Spinal cord (tissue), 9 donors: ENCODE measurements at regions not wholly inside any gene's neighbourhood (a gene's known extent, or its start where the extent isn't known, plus 50 kb on each side); places are given as distances from the start of the nearest gene placed in this dataset.
A peak's percentile ranks its signal among the peaks of the same experiment; 100 is the strongest.

Experiments used
- DNase-seq, 6 donors: peaks; one replicate each; pipeline versions ENCODE4 v3.0.0 to v3.0.0-alpha.2; 2013 to 2015; ENCODE audit warnings: low spot score in 6 of 6, low read depth in 4 of 6
- H3K27ac ChIP-seq: one replicate; pipeline ENCODE4 v1.5.1; 2013; ENCODE audit warnings: low read depth, low read length, control low read depth
- H3K27me3 ChIP-seq: one replicate; pipeline ENCODE4 v1.6.1; 2013; ENCODE audit warnings: low read length; ENCODE audit not compliant: control insufficient read depth, insufficient read depth
- H3K36me3 ChIP-seq: one replicate; pipeline ENCODE4 v1.6.1; 2013; ENCODE audit warnings: low read length; ENCODE audit not compliant: control insufficient read depth, insufficient read depth
- H3K4me1 ChIP-seq: one replicate; pipeline ENCODE4 v1.6.1; 2013; ENCODE audit warnings: low read length; ENCODE audit not compliant: control insufficient read depth, insufficient read depth
- H3K4me3 ChIP-seq: one replicate; pipeline ENCODE4 v1.5.1; 2013; ENCODE audit warnings: low read depth, low read length, control low read depth
- H3K9me3 ChIP-seq: one replicate; pipeline ENCODE4 v1.6.1; 2013; ENCODE audit warnings: low read length; ENCODE audit not compliant: control insufficient read depth, insufficient read depth
- WGBS: methylation state at CpG from one replicate; pipeline ENCODE4 v1.1.5; 2013; ENCODE audit warnings: missing lambda C conversion rate; ENCODE audit not compliant: insufficient coverage; 5-methylcytosine and 5-hydroxymethylcytosine counted together
- donor health status: healthy.

DNA sequence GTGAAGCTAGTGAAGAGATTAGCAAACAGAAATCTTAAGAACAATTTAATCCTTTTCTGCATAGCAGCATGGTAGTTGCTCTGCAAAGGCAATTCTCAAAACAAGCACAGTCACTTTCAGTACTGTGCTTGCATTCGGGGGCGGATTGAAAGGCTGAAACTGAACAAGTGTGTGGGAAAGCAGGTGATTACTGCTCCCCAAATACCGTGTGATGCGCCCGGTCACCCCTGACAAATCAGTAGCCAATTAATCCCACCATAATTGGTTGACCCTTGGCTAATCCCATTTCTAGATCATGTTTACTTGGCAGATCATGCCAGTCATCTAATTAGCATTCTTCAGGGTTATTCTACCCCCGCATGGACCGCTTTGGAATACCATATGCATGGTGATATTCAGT lies 76.5 kb upstream of the ADRB1 start:
- H3K27ac ChIP-seq, result no peak overlapping the region
- no peaks in the 10 kb centered on the region for H3K36me3 ChIP-seq
- no peaks in the 10 kb centered on the region for H3K27me3 ChIP-seq
- H3K9me3 ChIP-seq, result no peaks in the 10 kb centered on the region
- no peak for DNase-seq
- no peaks in the 10 kb centered on the region for H3K4me1 ChIP-seq
- no peak overlapping the region for H3K4me3 ChIP-seq
- WGBS, result no CpG with 5 or more reads among the region's 7 CpGs

DNA sequence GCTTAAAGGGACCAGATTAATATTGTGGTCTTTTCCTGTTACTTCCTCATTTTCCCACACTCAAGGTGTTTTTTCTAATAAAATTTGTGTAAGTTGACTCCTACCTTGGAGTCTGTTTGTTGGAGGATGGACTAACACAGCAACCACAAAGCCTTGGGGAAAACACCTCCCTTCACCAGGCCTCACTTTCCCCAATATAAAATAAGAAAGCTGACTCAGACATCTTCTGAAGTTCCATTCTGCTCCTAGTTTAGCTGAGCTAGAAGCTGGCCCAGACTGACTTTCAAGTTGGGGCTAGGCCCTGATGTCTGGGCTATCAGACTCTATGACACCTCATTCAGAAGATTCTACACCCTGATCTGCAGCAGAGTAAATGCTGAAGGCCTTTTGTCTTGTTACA lies 73.0 kb upstream of the ADRB1 start:
- Histone ChIP-seq H3K27ac (no peak overlapping the region), H3K36me3 (no peaks in the 10 kb centered on the region), H3K4me3 (no peak overlapping the region), H3K9me3 (no peaks in the 10 kb centered on the region), H3K27me3 (no peaks in the 10 kb centered on the region), H3K4me1 (no peaks in the 10 kb centered on the region)
- no peak for DNase-seq

DNA sequence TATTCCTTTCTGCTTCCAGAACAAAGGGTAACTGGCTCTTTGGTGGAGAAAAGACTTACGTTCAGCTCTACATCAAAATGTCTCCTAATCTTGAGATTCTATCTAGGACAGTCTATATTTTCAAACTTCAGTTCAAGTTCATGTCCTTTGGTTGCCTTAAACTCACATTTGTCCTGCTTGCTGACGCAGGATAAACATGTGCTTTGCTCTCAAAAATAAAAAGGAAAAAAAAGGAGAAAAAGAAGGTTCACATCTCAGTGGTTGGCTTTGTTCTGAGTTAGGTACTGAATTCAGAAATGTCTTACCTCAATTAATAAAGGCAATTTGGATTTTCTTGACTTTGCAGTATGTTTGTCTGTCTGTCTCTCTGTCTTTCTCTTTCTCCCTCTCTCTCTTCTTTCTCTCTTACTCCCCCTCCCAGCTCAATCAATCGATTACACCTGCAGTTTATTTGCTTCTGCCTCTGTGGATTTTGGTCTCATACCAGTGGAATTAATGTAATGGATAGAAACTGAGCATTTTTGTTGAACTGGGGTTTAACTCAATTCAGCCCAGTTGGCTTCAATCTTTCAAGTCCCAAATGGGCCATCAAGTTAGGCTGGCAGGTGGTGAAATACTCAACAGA lies 72.2 kb upstream of the ADRB1 start:
- WGBS, result no CpG with 5 or more reads among the region's 3 CpGs
- Histone ChIP-seq H3K27me3 (no peaks in the 10 kb centered on the region), H3K4me3 (no peak overlapping the region), H3K9me3 (no peaks in the 10 kb centered on the region), H3K27ac (no peak overlapping the region), H3K36me3 (no peaks in the 10 kb centered on the region), H3K4me1 (no peaks in the 10 kb centered on the region)
- no peak for DNase-seq

DNA sequence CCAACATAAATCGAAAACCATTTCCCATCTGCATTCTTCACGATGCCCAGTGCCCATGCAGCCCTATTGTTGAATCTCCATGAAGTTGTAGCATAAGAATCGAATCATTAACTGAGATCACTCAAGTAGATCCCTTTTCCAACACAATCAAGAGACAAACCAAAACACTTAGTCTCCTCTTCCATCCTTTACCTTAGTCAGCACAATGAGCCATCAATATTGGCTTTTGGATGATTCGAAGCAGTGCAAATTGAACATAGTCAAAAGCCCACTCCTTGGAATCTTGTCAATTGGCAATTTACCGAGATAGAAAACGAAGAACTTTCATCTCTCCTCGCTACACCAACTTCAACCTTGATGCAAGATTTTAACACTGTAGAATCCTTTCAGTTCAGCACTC lies 66.5 kb upstream of the ADRB1 start:
- no peaks in the 10 kb centered on the region for H3K27me3 ChIP-seq
- 91% methylated on average over 5 of the region's 7 CpGs for WGBS

DNA sequence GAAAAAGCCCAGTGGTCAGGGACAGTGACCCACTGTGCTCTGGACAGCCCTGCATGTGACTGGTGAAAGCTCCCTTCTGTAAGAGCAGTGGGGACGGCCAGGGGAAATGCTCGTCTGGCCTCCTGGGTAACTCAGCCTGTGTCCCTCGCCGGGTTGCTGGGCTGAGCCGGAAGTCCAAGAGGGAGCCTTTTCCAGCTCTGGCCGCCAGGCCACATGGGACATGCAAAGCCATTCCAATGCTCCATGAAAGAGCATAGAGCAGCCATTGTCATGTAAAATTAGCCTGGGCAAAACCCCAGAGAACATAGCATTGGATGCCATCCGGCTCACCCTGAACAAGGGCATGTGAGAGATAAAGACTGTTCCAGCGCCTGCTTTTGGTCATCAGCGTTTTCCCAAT lies 64.9 kb upstream of the ADRB1 start:
- 30% methylated on average over 9 of the region's 9 CpGs for WGBS
- peaks cover 12% of the 10 kb centered on the region for H3K4me1 ChIP-seq
- H3K27me3 ChIP-seq, result no peaks in the 10 kb centered on the region
- H3K27ac ChIP-seq, result peak overlapping the region; percentile 72
- DNase-seq, result peak in 2 of 6 donors; percentile 49 to 81
- H3K36me3 ChIP-seq, result no peaks in the 10 kb centered on the region
- H3K4me3 ChIP-seq, result no peak overlapping the region
- no peaks in the 10 kb centered on the region for H3K9me3 ChIP-seq

More for the DNA sequence above, 66.5 kb upstream of the ADRB1 start:
- Histone ChIP-seq H3K4me3 (no peak overlapping the region), H3K4me1 (peaks cover 12% of the 10 kb centered on the region), H3K27ac (no peak overlapping the region), H3K36me3 (no peaks in the 10 kb centered on the region), H3K9me3 (no peaks in the 10 kb centered on the region)
- DNase-seq, result no peak

DNA sequence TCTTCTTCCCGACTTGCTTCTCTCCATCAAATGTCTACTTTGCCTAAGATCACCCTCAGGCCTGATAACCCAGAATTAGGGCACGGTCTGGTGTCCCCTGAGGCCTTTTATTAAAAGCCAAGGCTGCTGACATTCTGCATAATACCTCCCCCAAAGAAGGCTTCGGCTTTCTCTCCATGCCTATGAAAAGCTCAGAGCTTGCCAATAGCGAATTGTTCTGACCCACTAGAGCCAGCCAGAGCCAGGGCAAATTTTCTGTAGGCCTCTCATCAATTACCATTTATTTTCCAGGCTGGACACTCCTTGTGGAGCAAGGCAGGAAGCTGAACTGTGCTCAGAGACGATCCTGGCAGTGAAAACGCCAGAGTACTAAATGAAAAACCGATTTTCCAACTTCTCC lies 64.3 kb upstream of the ADRB1 start:
- no peaks in the 10 kb centered on the region for H3K9me3 ChIP-seq
- peaks cover 12% of the 10 kb centered on the region for H3K4me1 ChIP-seq
- H3K4me3 ChIP-seq, result no peak overlapping the region
- 59% methylated on average over 7 of the region's 7 CpGs for WGBS
- peak in 1 of 6 donors; percentile 58 for DNase-seq
- no peaks in the 10 kb centered on the region for H3K36me3 ChIP-seq
- H3K27me3 ChIP-seq, result no peaks in the 10 kb centered on the region
- H3K27ac ChIP-seq, result peak overlapping the region; percentile 72

DNA sequence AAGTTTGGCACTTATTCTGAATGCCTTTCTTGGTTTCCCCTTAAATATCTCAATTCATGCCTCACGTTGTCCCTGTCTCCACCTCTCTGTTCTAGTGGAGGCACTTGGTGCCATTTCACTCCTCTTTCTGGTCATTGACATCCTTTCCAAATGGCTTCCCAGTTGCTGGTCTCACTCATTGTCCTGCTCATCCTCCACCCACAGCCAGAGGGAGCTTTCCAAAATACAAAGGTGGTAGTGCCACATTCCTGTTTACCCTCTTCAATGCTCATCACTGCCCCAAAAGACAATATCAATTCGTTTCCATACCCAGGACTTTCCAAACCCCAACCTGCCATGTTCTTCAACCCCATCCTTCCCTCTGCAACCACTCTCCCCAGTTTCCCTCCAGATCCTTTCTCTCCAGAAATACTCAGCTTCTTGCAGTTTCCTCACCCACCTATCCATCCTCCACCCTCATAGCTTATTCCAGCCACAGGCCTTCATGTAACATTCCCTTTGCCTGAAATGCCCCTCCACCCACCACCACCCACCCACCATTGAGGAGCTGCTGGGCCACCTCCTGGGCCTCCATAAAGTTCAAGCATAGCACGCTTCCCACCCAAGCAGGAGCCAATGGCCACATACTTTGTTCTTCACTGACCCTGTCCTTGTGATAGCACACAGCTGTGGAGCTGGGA lies 63.1 kb upstream of the ADRB1 start:
- no peak overlapping the region for H3K4me3 ChIP-seq
- H3K27ac ChIP-seq, result no peak overlapping the region
- DNase-seq, result no peak
- no peaks in the 10 kb centered on the region for H3K9me3 ChIP-seq
- no peaks in the 10 kb centered on the region for H3K36me3 ChIP-seq
- 91% methylated on average over 3 of the region's 3 CpGs for WGBS
- H3K4me1 ChIP-seq, result peaks cover 12% of the 10 kb centered on the region
- no peaks in the 10 kb centered on the region for H3K27me3 ChIP-seq

DNA sequence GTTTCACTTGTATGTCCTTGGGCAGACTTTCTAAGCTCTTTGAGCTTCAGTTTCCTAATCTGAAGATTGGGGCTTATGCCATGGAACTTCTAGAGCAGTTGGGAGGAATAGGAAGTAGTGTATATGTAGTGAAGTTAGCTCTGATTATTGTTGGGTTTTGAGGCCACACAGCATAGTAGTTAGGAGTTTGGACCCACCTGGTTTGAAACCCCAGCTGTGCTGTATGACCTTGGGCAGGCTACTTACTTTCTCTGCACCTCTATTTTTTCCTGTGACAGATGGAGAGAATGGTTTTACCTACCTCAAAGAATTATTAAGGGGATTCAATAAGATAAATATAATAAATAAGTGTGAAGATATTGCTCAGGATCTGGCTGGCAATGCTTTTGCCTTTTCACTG lies 61.4 kb upstream of the ADRB1 start:
- no peaks in the 10 kb centered on the region for H3K9me3 ChIP-seq
- no peaks in the 10 kb centered on the region for H3K36me3 ChIP-seq
- peaks cover 12% of the 10 kb centered on the region for H3K4me1 ChIP-seq
- H3K4me3 ChIP-seq, result no peak overlapping the region
- DNase-seq, result no peak
- H3K27ac ChIP-seq, result no peak overlapping the region
- no peaks in the 10 kb centered on the region for H3K27me3 ChIP-seq

DNA sequence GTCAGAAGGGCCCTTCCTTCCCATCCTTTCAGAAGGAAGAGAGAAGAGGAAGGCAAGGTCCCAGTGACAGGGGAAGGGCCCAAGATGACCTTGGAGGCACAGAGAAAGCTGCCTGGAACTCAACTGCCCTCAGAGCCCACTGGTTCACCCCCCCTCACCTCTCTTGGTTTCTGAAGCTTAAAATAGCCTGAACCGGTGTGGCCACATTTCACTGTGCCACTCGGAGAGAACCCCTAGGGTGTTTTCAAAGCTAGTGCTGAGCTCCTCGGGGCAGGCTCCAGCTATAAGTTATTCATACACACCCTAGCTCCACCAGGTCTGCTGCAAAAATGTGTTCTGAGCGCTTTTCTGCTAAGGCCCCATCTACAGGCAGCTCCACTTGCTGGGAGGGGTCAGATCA lies 60.9 kb upstream of the ADRB1 start:
- Histone ChIP-seq H3K27me3 (no peaks in the 10 kb centered on the region), H3K9me3 (peaks cover 1% of the 10 kb centered on the region), H3K36me3 (no peaks in the 10 kb centered on the region), H3K4me3 (no peak overlapping the region), H3K4me1 (peaks cover 12% of the 10 kb centered on the region), H3K27ac (no peak overlapping the region)
- DNase-seq, result no peak
- 89% methylated on average over 3 of the region's 4 CpGs for WGBS

DNA sequence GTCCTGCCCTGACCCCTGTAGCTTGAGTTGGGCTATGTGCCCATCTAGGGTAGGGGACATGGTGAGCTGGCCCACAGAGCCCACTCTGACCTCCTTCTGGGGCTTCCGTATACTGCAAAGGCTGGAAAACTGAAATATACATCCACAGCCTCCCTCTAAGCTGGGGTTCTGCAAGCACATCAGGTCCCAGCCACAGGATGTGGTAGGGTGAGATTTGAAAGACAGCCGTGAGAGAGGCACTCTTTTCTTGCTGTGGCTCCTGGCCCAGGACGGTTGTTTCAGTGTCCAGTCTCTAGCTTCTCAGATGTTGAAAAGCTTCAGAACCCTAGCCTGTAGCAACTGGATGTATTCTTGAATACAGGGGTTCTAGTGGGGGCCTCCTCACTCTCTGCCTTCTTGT lies 60.1 kb upstream of the ADRB1 start:
- Histone ChIP-seq H3K27ac (no peak overlapping the region), H3K27me3 (no peaks in the 10 kb centered on the region), H3K4me1 (peaks cover 7% of the 10 kb centered on the region), H3K4me3 (no peak overlapping the region), H3K9me3 (peaks cover 1% of the 10 kb centered on the region), H3K36me3 (no peaks in the 10 kb centered on the region)
- no peak for DNase-seq
- WGBS, result 89% methylated on average over 2 of the region's 3 CpGs
